Kidney epithelial cell (primary cell): ENCODE measurements at regions not wholly inside any gene's neighbourhood (a gene's known extent, or its start where the extent isn't known, plus 50 kb on each side); places are given as distances from the start of the nearest gene placed in this dataset.

ENCODE experiments used
- DNase-seq: peaks from one replicate; pipeline ENCODE4 v3.0.0-alpha.2; 2010; ENCODE audit warnings: low read depth
- H3K27me3 ChIP-seq: 2 replicates; pipeline ENCODE4 v1.6.0; 2011; ENCODE audit warnings: low read length; ENCODE audit not compliant: control insufficient read depth, insufficient read depth
- H3K36me3 ChIP-seq: 2 replicates; pipeline ENCODE4 v1.5.1; 2011; ENCODE audit warnings: low read length; ENCODE audit not compliant: control insufficient read depth, insufficient read depth
- H3K4me3 ChIP-seq: 2 replicates; pipeline ENCODE4 v1.5.1; 2011; ENCODE audit warnings: low read depth, mild to moderate bottlenecking, control low read depth, low read length
- CTCF ChIP-seq: IDR thresholded peaks from 2 replicates; pipeline ENCODE4 v1.5.1; 2011; ENCODE audit warnings: mild to moderate bottlenecking, moderate library complexity, low read length, control low read depth, inconsistent platforms; ENCODE audit not compliant: insufficient read depth, poor library complexity, severe bottlenecking

- DNase-seq = no peak
- TF ChIP-seq CTCF = no peak
- Histone ChIP-seq H3K36me3 (no peaks in the 10 kb centered on the region), H3K27me3 (no peaks in the 10 kb centered on the region), H3K4me3 (no peak overlapping the region)
Observed at GRCh38 chr7:30212701-30213111, 71.7 kb upstream of the ZNRF2 start.

GRCh38 chr7:30213637-30214036, 70.8 kb upstream of the ZNRF2 start:
- Histone ChIP-seq H3K36me3 (no peaks in the 10 kb centered on the region), H3K4me3 (no peak overlapping the region), H3K27me3 (no peaks in the 10 kb centered on the region)
- TF ChIP-seq CTCF = no peak
- DNase-seq = no peak

- DNase-seq = no peak
- Histone ChIP-seq H3K4me3 (no peak overlapping the region), H3K36me3 (no peaks in the 10 kb centered on the region), H3K27me3 (no peaks in the 10 kb centered on the region)
- TF ChIP-seq CTCF = no peak
Observed at GRCh38 chr7:30214651-30215137, 69.7 kb upstream of the ZNRF2 start.

GRCh38 chr7:30221764-30222163, 62.6 kb upstream of the ZNRF2 start:
- DNase-seq = no peak
- Histone ChIP-seq H3K27me3 (no peaks in the 10 kb centered on the region), H3K36me3 (no peaks in the 10 kb centered on the region), H3K4me3 (no peak overlapping the region)
- no peak for TF ChIP-seq CTCF

- no peak overlapping the region for H3K4me3 ChIP-seq
- DNase-seq = no peak
- no peaks in the 10 kb centered on the region for H3K36me3 ChIP-seq
- no peak for TF ChIP-seq CTCF
- H3K27me3 ChIP-seq = no peaks in the 10 kb centered on the region
Observed at GRCh38 chr7:30222515-30223215, 61.7 kb upstream of the ZNRF2 start.

GRCh38 chr7:30223896-30224295, 60.5 kb upstream of the ZNRF2 start:
- no peak overlapping the region for H3K4me3 ChIP-seq
- DNase-seq = no peak
- no peaks in the 10 kb centered on the region for H3K36me3 ChIP-seq
- no peaks in the 10 kb centered on the region for H3K27me3 ChIP-seq
- TF ChIP-seq CTCF = no peak
